ENCODE measurements at regions not wholly inside any gene's neighbourhood (a gene's known extent, or its start where the extent isn't known, plus 50 kb on each side); places are given as distances from the start of the nearest gene placed in this dataset.

- TF ChIP-seq RARB (CRISPR knock-in tag; IDR thresholded peaks at IDR 0.05) = no peak
- no peak for TF ChIP-seq POU6F1 (CRISPR knock-in tag; IDR thresholded peaks at IDR 0.05; ENCODE audit: borderline replicate concordance, low read depth)
- no peak for TF ChIP-seq CSDC2 (CRISPR knock-in tag; IDR thresholded peaks at IDR 0.05)
- TF ChIP-seq, protein P1, sequence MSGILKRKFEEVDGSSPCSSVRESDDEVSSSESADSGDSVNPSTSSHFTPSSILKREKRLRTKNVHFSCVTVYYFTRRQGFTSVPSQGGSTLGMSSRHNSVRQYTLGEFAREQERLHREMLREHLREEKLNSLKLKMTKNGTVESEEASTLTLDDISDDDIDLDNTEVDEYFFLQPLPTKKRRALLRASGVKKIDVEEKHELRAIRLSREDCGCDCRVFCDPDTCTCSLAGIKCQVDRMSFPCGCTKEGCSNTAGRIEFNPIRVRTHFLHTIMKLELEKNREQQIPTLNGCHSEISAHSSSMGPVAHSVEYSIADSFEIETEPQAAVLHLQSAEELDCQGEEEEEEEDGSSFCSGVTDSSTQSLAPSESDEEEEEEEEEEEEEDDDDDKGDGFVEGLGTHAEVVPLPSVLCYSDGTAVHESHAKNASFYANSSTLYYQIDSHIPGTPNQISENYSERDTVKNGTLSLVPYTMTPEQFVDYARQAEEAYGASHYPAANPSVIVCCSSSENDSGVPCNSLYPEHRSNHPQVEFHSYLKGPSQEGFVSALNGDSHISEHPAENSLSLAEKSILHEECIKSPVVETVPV (CRISPR knock-in tag; IDR thresholded peaks at IDR 0.05) = no peak
- TF ChIP-seq OSR1 (CRISPR knock-in tag; IDR thresholded peaks at IDR 0.05) = no peak
- no peak for TF ChIP-seq ZNF70 (CRISPR knock-in tag; IDR thresholded peaks at IDR 0.05)
- TF ChIP-seq PATZ1 (CRISPR knock-in tag; IDR thresholded peaks at IDR 0.05; ENCODE audit: borderline replicate concordance) = no peak
- no peak for TF ChIP-seq BACH2 (CRISPR knock-in tag; IDR thresholded peaks at IDR 0.05; ENCODE audit: borderline replicate concordance)
- TF ChIP-seq TSHZ2 (CRISPR knock-in tag; IDR thresholded peaks at IDR 0.05) = no peak
- TF ChIP-seq ZFP30 (CRISPR knock-in tag; IDR thresholded peaks at IDR 0.05) = no peak
- TF ChIP-seq ARNTL (CRISPR knock-in tag; IDR thresholded peaks at IDR 0.05; ENCODE audit: borderline replicate concordance, low read depth) = no peak
- TF ChIP-seq ESRRG (CRISPR knock-in tag; IDR thresholded peaks at IDR 0.05) = no peak
- TF ChIP-seq GLIS3 (CRISPR knock-in tag; IDR thresholded peaks at IDR 0.05) = no peak
- TF ChIP-seq PPARA (CRISPR knock-in tag; IDR thresholded peaks at IDR 0.05; ENCODE audit: borderline replicate concordance) = no peak
- TF ChIP-seq ZNF8 (CRISPR knock-in tag; IDR thresholded peaks at IDR 0.05) = no peak
- no peak for TF ChIP-seq TOX (CRISPR knock-in tag; IDR thresholded peaks at IDR 0.05; ENCODE audit: borderline replicate concordance)
- TF ChIP-seq TCF4 (CRISPR knock-in tag; IDR thresholded peaks at IDR 0.05; ENCODE audit: borderline replicate concordance) = no peak
- TF ChIP-seq ZC3H10 (CRISPR knock-in tag; IDR thresholded peaks at IDR 0.05) = no peak
- no peak for TF ChIP-seq SNAI2 (CRISPR knock-in tag; IDR thresholded peaks at IDR 0.05)
- ATAC-seq = no peak
These were observed 1812.0 kb upstream of the CDH9 start for GRCh38 chr5:28850320-28850921.

DNA sequence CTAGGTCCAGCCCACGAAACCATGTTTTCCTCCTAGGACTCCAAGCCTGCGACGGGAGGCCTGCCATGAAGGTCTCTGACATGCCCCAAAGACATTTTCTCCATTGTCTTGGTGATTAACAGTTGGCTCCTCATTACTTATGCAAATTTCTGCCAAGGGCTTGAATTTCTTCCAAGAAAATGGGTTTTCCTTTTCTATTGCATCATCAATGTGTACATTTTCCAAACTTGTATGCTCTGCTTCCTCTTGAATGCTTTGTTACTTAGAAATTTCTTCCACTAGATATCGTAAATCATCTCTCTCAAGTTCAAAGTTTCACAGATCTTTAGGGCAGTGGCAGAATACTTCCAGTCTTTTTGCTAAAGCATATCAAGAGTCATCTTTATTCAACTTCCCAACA, 1792.7 kb upstream of the CDH9 start:
- no peak for TF ChIP-seq POU6F1 (CRISPR knock-in tag; IDR thresholded peaks at IDR 0.05; ENCODE audit: borderline replicate concordance, low read depth)
- TF ChIP-seq PPARA (CRISPR knock-in tag; IDR thresholded peaks at IDR 0.05; ENCODE audit: borderline replicate concordance) = no peak
- TF ChIP-seq ZFP3 (CRISPR knock-in tag; IDR thresholded peaks at IDR 0.05) = no peak
- no peak for TF ChIP-seq TSHZ2 (CRISPR knock-in tag; IDR thresholded peaks at IDR 0.05)
- TF ChIP-seq ZC3H10 (CRISPR knock-in tag; IDR thresholded peaks at IDR 0.05) = no peak
- TF ChIP-seq OSR1 (CRISPR knock-in tag; IDR thresholded peaks at IDR 0.05) = no peak
- no peak for ATAC-seq

Data from SK-N-SH treated with all-trans-retinoic acid at 6 μM for 48 hours (cell line).